AG04449 (cell line): ENCODE measurements at regions not wholly inside any gene's neighbourhood (a gene's known extent, or its start where the extent isn't known, plus 50 kb on each side); places are given as distances from the start of the nearest gene placed in this dataset.

Experiments used
- CTCF ChIA-PET: fragments of 350-600 bp; formaldehyde crosslinking; extraction: SDS; loops from one replicate; lab custom pipeline; 2021; ENCODE audit warnings: antibody characterized with exemption; lab: Yijun Ruan, JAX
- POLR2A ChIA-PET: fragments of 400-600, 350-600 bp; formaldehyde crosslinking; extraction: SDS; loops from one replicate; lab custom pipeline; 2020; ENCODE audit warnings: antibody characterized with exemption, inconsistent platforms; lab: Yijun Ruan, JAX
- DNase-seq: peaks from one replicate; pipeline ENCODE4 v3.0.0-alpha.2; 2010; ENCODE audit warnings: low read depth, low spot score
- H3K4me3 ChIP-seq: 2 replicates; pipeline ENCODE4 v1.5.1; 2011; ENCODE audit warnings: low read depth, mild to moderate bottlenecking, control low read depth, low read length
- CTCF ChIP-seq: IDR thresholded peaks from one replicate; pipeline ENCODE4 v1.5.1; 2011; ENCODE audit warnings: mild to moderate bottlenecking, moderate library complexity, low read length, control low read depth, inconsistent platforms; ENCODE audit not compliant: insufficient read depth; ENCODE audit errors: missing control alignments

GRCh38 chr1:5752746-5753548 lies 239.3 kb downstream of the NPHP4 start:
- CTCF ChIA-PET, result no interaction called here
- POLR2A ChIA-PET, result no interaction called here

GRCh38 chr1:5751833-5752745 lies 240.1 kb downstream of the NPHP4 start:
- no peak for TF ChIP-seq CTCF
- ChIA-PET POLR2A (no interaction called here), CTCF (no interaction called here)
- no peak overlapping the region for H3K4me3 ChIP-seq
- DNase-seq, result no peak

More at GRCh38 chr1:5752746-5753548, 239.3 kb downstream of the NPHP4 start:
- no peak for DNase-seq
- no peak for TF ChIP-seq CTCF
- no peak overlapping the region for H3K4me3 ChIP-seq

GRCh38 chr1:5751163-5751540 lies 241.1 kb downstream of the NPHP4 start:
- no peak for DNase-seq
- ChIA-PET CTCF (no interaction called here), POLR2A (no interaction called here)
- TF ChIP-seq CTCF, result no peak
- no peak overlapping the region for H3K4me3 ChIP-seq

- no peak for TF ChIP-seq CTCF
- H3K4me3 ChIP-seq, result no peak overlapping the region
- ChIA-PET POLR2A (no interaction called here), CTCF (no interaction called here)
- no peak for DNase-seq
Measured at GRCh38 chr1:5750186-5751162, 241.8 kb downstream of the NPHP4 start.

GRCh38 chr1:5748286-5749225 lies 243.7 kb downstream of the NPHP4 start:
- POLR2A ChIA-PET, result no interaction called here
- no peak for DNase-seq
- CTCF ChIA-PET, result no interaction called here
- no peak overlapping the region for H3K4me3 ChIP-seq
- no peak for TF ChIP-seq CTCF
